GM12878 (cell line): ENCODE measurements at regions not wholly inside any gene's neighbourhood (a gene's known extent, or its start where the extent isn't known, plus 50 kb on each side); places are given as distances from the start of the nearest gene placed in this dataset.

ENCODE experiments used
- ATAC-seq: fragments of 200-7000 bp; cut with Tn5 transposase; 3 replicates; pipeline ENCODE4 v1.9.1; 2020; ENCODE audit warnings: mild to moderate bottlenecking, moderate library complexity
- BruUV-seq: library from RNA; stranded (reverse); fragments of 400-500 nt; replicated peaks from 2 replicates; lab custom pipeline; 2021; lab: Mats Ljungman, UMichigan
- CTCF ChIA-PET: fragments of 300-600 bp; sonication (Branson Sonifier 250); formaldehyde crosslinking; extraction: SDS; loops from one replicate; lab custom pipeline; 2021; ENCODE audit warnings: inconsistent platforms; lab: Yijun Ruan, JAX
- POLR2A ChIA-PET: fragments of 350-600 bp; formaldehyde crosslinking; extraction: SDS; loops from one replicate; lab custom pipeline; 2021; ENCODE audit warnings: inconsistent platforms; lab: Charles Lee
- RAD21 ChIA-PET: fragments of 300-600 bp; sonication (Branson Sonifier 250); formaldehyde crosslinking; loops from one replicate; lab custom pipeline; 2023; ENCODE audit warnings: antibody characterized with exemption; ENCODE audit not compliant: unreplicated experiment; lab: Charles Lee
- SMC1A ChIA-PET: fragments of 300-600 bp; sonication (Branson Sonifier 250); formaldehyde crosslinking; loops from one replicate; lab custom pipeline; 2023; ENCODE audit not compliant: unreplicated experiment, uncharacterized antibody; lab: Charles Lee
- DNase-seq: peaks from one replicate; pipeline ENCODE4 v3.0.0-alpha.2; 2011; ENCODE audit warnings: low read depth, low spot score
- FAIRE-seq: peaks from 3 replicates; lab custom pipeline; 2011; peaks lifted over from hg19 to GRCh38; lab: Jason Lieb, UNC
- H2AFZ ChIP-seq: 2 replicates; pipeline ENCODE4 v1.6.0; 2011; ENCODE audit warnings: low read depth, low read length, control low read depth; ENCODE audit not compliant: control insufficient read depth
- H3K27ac ChIP-seq: 2 replicates; pipeline ENCODE4 v1.5.1; 2011; ENCODE audit warnings: control low read depth; ENCODE audit not compliant: control insufficient read depth, insufficient read depth
- H3K27me3 ChIP-seq, 2 experiments: replicated peaks in 1 of 2; 2 replicates each; pipeline versions ENCODE4 v1.6.0 to v1.6.1; 2011; ENCODE audit warnings: low read length in 1 of 2; ENCODE audit not compliant: control insufficient read depth in 2 of 2, insufficient read depth in 2 of 2
- H3K36me3 ChIP-seq, 2 experiments: 2 replicates each; pipeline ENCODE4 v1.5.1; 2011; ENCODE audit warnings: low read length in 1 of 2; ENCODE audit not compliant: control insufficient read depth in 2 of 2, insufficient read depth in 2 of 2
- H3K4me1 ChIP-seq: 2 replicates; pipeline ENCODE4 v1.6.1; 2011; ENCODE audit warnings: mild to moderate bottlenecking, low read length, moderate library complexity, mixed read lengths; ENCODE audit not compliant: control insufficient read depth, insufficient read depth
- H3K4me2 ChIP-seq: 2 replicates; pipeline ENCODE4 v1.6.0; 2011; ENCODE audit warnings: control low read depth; ENCODE audit not compliant: control insufficient read depth, insufficient read depth
- H3K4me3 ChIP-seq: fragments of 200-600 bp; sonication (generic); 2 replicates; pipeline ENCODE4 v1.5.1; 2016
- H3K79me2 ChIP-seq: 2 replicates; pipeline ENCODE4 v1.6.0; 2011; ENCODE audit warnings: low read length; ENCODE audit not compliant: control insufficient read depth, insufficient read depth
- H3K9ac ChIP-seq: 2 replicates; pipeline ENCODE4 v1.8.0; 2011; ENCODE audit warnings: low read length, control low read depth, mixed read lengths; ENCODE audit not compliant: control insufficient read depth, insufficient read depth
- H3K9me3 ChIP-seq: replicated peaks from 3 replicates; pipeline ENCODE4 v1.5.1; 2011; ENCODE audit warnings: mild to moderate bottlenecking, low read length; ENCODE audit not compliant: control insufficient read depth, insufficient read depth
- H4K20me1 ChIP-seq: 2 replicates; pipeline ENCODE4 v1.6.0; 2011; ENCODE audit not compliant: control insufficient read depth, insufficient read depth
- BCLAF1 ChIP-seq: fragments of 450-650 bp; IDR thresholded peaks from 2 replicates; pipeline ENCODE4 v1.6.1; 2017; ENCODE audit warnings: antibody characterized with exemption, mild to moderate bottlenecking, moderate library complexity
- BMI1 ChIP-seq: fragments of 450-650 bp; IDR thresholded peaks from 2 replicates; pipeline ENCODE4 v1.6.1; 2016; ENCODE audit warnings: mild to moderate bottlenecking, moderate library complexity, borderline replicate concordance
- ESRRA ChIP-seq: IDR thresholded peaks from 2 replicates; pipeline ENCODE4 v1.6.1; 2012; ENCODE audit warnings: mild to moderate bottlenecking, low read length, improper control_type of control experiment
- FOS ChIP-seq: IDR thresholded peaks from 3 replicates; pipeline ENCODE4 v1.6.1; 2011; ENCODE audit warnings: borderline replicate concordance; ENCODE audit not compliant: insufficient read length; ENCODE audit errors: extremely low read depth
- HSF1 ChIP-seq: fragments of 150-350 bp; IDR thresholded peaks from 2 replicates; pipeline ENCODE4 v1.6.1; 2014; ENCODE audit warnings: mild to moderate bottlenecking, low read depth, low read length
- IRF3 ChIP-seq: fragments of 450-650 bp; IDR thresholded peaks from 2 replicates; pipeline ENCODE4 v1.6.1; 2014; ENCODE audit warnings: mild to moderate bottlenecking
- RFX5 ChIP-seq: IDR thresholded peaks from 2 replicates; pipeline ENCODE4 v1.6.1; 2011; ENCODE audit warnings: low read depth, low read length, improper control_type of control experiment
- TCF3 ChIP-seq: IDR thresholded peaks from 2 replicates; pipeline ENCODE4 v1.6.1; 2012; ENCODE audit warnings: low read depth, mild to moderate bottlenecking, low read length, borderline replicate concordance; ENCODE audit not compliant: insufficient read depth
- ZBED1 ChIP-seq: IDR thresholded peaks from 2 replicates; pipeline ENCODE4 v1.6.1; 2016; ENCODE audit warnings: borderline replicate concordance
- ZBTB4 ChIP-seq: fragments of 450-650 bp; formaldehyde crosslinking; IDR thresholded peaks from 2 replicates; pipeline ENCODE4 v1.4.0; 2022; ENCODE audit warnings: mild to moderate bottlenecking, moderate library complexity
- WGBS: methylation state at CpG from one replicate; pipeline ENCODE4 v1.1.6; 2016; ENCODE audit warnings: low lambda C conversion rate; ENCODE audit not compliant: insufficient replicate concordance, insufficient coverage; ENCODE audit errors: missing lambda C conversion rate; 5-methylcytosine and 5-hydroxymethylcytosine counted together
- in situ Hi-C: fragments of 300-500 bp; cut with MboI; formaldehyde crosslinking; loops from 9 replicates; pipeline ENCODE4 v1.14.3; 2018; ENCODE audit warnings: mixed read lengths
- intact Hi-C: fragments of 100-400 bp; cut with micrococcal nuclease; formaldehyde crosslinking; loops from one replicate; pipeline ENCODE4 v1.14.2; 2022; ENCODE audit not compliant: unreplicated experiment

GRCh38 chr13:87324558-87324957 lies 346.6 kb upstream of the SLITRK5 start (continued):
- TF ChIP-seq IRF3, result no peak
- TF ChIP-seq RFX5, result no peak
- TF ChIP-seq FOS, result no peak
- no peak for TF ChIP-seq BMI1
- TF ChIP-seq BCLAF1, result no peak

- Histone ChIP-seq H3K36me3 (no peaks in the 10 kb centered on the region), H3K4me2 (no peak overlapping the region), H3K27me3 (no peaks in the 10 kb centered on the region), H3K4me3 (no peak overlapping the region), H2AFZ (no peak overlapping the region), H3K27ac (no peak overlapping the region), H4K20me1 (no peaks in the 10 kb centered on the region), H3K4me1 (no peaks in the 10 kb centered on the region), H3K9me3 (no peaks in the 10 kb centered on the region; the same call in 2 of the 3 replicates), H3K9ac (no peak overlapping the region), H3K79me2 (no peaks in the 10 kb centered on the region)
- POLR2A ChIA-PET, result no interaction called here
- DNase-seq (no peak), ATAC-seq (no peak), FAIRE-seq (no peak)
- in situ Hi-C loops, result no loop called here
- RAD21 ChIA-PET, result no interaction called here
- TF ChIP-seq ZBED1 (no peak), ESRRA (no peak), HSF1 (no peak), TCF3 (no peak), ZBTB4 (no peak)
- SMC1A ChIA-PET, result no interaction called here
- CTCF ChIA-PET, result no interaction called here
- intact Hi-C loops, result no loop called here
- 46% methylated on average over 3 of the region's 3 CpGs for WGBS
- BruUV-seq, result no TSS peak
Observed at GRCh38 chr13:87331178-87331577, 340.0 kb upstream of the SLITRK5 start.
